ENCODE measurements at regions not wholly inside any gene's neighbourhood (a gene's known extent, or its start where the extent isn't known, plus 50 kb on each side); places are given as distances from the start of the nearest gene placed in this dataset.
"Not testable (repeated sequence)": the region's sequence is repeated elsewhere in the genome, so short reads cannot be mapped to it uniquely, and the experiment has no call there.

DNA sequence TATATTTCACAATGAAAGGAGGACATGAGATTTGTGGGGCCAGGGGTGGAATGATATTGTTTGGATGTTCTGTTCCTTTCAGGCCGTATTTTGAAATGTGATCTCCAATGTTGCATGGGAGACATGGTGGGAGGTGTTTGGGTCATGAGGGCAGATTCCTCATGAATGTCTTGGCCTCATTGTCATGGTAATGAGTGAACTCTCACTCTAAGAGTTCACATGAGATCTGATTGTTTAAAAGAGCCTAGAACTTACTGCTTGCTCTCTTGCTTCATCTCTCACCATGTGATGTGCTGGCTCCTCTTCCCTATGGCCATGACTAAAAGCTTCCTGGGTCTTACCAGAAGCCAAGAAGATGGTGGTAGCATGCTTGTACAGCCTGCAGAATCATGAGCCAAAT is 1183.0 kb downstream of the TECRL start:
- no peak for DNase-seq

DNA sequence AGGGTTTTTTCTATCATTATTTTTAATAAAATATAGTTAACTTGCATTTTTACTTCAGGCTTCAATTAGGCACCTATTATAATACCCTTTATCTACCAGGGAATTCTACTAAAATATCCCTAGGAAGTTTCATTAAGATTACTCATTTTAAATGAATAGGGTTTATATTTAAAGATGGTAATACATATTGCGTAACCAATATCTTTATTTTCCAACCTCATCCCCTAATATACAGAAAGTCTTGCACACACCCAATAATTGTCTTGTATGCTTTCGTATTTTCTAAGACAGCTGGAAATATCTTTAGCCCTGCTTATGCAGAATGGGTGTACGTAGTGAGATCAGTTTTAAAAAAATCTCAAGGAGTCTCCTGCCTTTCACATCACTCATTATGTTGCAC is 1186.8 kb downstream of the TECRL start:
- DNase-seq, result no peak

DNA sequence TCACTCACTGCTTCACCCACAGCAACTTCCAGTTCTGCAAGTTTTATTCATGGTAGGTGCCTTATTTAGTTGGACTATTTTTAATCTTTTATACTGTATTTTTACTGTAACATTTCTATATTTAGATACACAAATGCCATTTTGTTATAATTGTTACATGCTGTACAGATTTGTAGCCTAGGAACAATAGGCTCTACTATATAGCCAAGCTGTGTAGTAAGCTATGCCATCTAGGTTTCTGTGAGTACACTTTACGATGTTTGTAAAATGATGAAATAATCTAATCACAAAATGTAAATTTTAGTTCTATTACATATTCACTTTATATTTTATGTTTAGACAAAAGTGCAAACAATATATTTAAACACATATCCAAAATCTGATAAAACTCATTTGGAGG is 1187.8 kb downstream of the TECRL start:
- DNase-seq, result no peak

DNA sequence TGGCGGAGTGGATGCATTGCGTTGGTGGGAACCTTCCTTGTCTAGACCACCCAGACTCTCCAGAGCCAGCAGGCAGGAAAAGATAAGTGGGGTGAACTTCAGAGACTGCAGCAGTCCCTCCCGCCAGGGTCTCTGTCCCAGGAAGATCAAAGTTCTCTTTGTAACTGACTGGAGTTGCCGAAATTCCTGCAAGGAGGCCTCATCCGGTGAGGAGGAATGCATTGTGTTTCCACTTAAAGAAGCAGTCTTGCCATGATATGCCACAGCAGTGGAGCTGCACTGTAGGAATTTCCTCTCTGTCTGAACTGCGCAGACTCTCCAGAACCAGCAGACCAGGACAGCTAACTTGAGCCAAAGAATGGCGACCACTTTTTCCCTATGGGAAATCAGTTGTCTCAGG is 1190.4 kb downstream of the TECRL start:
- DNase-seq, result no peak

DNA sequence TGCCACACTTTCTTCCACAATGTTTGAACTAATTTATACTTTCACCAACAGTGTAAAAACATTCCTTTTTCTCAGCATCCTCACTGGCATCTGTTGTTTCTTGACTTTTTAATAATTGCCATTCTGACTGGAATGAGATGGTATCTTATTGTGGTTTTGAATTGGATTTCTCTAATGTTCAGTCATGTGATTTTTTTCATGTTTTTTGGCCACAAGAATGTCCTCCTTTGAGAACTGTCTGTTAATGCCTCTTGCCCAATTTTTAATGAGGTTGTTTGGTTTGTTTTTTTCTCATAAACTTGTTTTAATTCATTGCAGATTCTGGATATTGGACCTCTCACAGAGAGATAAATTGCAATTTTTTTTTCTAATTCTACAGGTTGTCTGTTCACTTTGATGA is 1195.2 kb downstream of the TECRL start:
- DNase-seq, result no peak

DNA sequence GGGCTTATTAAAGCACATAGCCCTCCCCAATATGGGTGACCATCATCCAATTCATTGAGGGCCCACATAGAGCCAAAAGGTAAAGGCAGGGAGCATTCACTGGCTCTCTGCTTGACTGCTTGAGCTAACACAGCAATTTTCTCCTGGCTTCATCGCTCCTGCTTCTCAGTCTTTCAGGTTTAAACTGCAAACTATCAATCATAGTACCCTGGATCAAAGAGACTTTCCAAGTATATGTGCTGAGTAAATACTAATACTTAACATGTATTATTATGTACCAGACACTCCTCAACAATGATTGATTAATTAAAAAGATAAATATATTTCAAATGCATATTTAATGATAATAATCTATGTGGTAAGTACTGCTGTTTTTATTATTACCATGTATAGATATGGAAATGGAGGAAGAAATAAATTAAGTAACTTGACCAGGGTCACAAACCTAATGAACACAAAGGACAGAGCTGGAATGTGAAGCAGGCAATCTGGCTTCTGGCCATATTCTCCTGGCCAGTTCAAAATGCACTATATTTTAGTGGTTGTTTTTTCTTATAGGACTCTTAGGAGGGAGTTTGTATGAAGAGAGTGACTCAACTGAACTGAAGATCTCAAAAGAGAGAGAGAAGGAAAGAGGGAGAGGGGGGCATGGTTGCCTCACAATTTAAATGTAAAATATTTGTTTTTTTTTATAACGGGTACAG is 1197.3 kb downstream of the TECRL start:
- DNase-seq, result no peak

DNA sequence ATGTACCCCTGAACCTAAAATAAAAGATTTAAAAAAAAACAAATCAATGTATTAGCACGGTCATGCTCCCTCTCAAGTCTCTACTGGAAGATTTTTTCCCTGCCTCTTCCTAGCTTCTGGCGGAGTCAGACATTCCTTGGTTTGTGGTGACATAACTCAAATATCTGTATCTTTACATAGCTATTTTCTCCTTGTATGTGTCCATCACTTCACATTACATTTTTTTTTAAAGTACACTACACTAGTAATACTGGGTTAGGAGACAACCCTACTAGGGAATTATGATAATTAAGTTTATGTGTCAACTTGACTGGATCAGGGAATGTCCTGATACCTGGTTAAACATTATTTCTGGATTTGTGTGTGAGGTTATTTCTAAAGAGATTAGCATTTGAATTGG is 1197.9 kb downstream of the TECRL start:
- DNase-seq, result no peak

DNA sequence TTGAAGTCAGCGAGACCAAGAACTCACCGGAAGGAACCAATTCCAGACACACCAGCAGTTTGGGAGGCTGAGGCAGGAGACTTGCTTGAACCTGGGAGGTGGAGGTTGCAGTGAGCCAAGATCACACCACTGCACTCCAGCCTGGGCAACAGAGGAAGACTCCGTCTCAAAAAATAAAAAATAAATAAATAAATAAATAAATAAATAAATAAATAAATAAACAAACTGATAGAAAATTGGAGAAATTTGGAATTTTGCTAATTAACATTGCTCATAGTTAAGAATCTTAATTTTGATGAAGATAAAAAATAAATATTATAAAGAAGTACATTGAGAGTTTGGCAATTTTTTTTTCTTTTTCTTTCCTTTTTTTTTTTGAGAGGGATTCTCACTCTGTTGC is 1216.2 kb downstream of the TECRL start:
- not testable (repeated sequence) for DNase-seq

DNA sequence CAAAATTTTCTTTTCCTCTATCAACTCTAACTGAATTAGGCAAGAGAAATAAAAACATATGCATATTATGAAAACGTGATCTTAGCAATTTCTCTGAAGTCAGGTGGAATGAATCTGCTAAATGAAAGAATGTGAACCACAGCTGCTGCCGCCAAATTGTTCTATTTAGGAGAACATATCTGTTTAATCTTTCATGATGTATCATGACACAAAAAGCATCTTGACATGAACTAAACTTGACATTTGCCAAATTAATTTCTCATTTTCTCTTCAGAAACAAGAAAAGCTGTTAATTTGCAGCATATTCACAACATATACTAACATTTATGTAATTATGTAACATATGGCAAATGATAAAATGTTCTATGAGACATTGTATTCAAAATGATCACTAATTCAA is 1237.9 kb downstream of the TECRL start:
- no peak for DNase-seq

DNA sequence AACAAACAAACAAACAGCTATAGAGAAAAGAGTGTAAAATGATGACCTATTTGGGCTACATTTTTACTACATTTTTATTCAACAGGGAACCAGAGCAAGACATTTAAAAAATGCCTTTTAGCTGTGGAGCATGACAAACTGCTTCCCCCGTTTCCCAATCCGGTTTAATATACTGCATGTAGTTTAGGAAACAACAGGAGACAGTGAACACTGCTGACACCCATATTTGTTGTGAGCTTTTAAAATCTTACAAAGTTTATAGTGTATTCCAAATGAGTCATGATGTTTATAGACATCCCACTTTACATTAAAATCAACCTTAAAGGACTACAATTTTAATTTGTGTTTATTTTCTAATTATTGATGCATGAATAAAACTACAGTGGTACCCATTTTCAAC is 1238.3 kb downstream of the TECRL start:
- DNase-seq, result no peak

DNA sequence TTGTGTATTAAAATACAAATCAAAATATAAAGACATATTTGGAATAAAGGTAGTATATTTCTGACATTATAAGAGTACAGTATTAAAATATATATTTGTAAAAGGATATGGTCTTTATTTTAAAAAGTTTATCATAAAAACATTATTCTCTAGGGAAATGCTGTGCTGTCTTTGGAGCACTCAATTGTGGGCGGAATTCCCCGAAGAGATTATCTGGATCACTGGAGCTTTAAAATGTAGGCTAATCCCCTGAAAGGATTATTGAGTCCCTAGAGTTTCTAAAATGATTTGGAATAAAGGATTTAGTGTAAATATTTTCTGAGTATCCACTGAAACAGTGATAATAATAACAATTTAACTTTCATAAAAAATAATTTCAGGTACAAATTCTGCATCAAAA is 1239.4 kb downstream of the TECRL start:
- DNase-seq, result no peak

DNA sequence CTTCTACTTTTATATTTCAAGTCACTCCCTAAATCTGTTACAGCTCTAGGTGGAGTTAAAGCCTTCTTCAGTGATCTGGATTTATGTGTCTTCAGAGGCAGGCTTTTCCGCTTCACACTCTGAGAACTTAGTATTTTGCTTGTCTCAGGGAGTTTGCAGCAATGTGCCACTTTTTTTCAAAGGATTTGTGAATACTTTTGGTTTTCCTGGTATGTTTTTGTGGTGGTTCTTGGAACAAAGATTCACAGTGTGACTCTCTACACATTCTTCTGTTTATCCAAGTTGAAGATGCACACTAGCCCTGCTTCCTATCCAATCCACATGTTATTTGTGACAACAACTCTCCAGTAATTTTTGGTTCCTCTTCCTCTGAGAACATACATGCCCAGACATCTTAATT is 1253.7 kb downstream of the TECRL start:
- no peak for DNase-seq

DNA sequence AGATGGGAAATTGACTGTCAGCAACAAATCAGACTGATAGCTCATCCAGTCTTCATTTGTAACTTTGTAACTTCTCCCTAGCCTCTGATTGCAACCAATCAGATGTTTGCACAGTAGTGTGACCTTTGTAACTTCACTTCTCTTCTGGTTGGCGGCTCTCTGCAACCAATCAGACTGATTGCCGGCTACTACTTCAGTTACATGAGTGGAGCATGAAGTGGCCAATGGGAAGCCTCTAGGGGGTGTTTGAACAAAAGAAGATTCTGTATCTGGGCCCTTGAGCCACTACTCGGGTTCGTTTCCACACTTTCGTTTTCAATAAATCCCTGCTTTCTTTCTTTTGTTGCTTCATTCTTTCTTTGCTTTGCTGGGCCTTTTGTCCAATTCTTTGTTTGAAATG is 1285.8 kb downstream of the TECRL start:
- DNase-seq, result no peak

DNA sequence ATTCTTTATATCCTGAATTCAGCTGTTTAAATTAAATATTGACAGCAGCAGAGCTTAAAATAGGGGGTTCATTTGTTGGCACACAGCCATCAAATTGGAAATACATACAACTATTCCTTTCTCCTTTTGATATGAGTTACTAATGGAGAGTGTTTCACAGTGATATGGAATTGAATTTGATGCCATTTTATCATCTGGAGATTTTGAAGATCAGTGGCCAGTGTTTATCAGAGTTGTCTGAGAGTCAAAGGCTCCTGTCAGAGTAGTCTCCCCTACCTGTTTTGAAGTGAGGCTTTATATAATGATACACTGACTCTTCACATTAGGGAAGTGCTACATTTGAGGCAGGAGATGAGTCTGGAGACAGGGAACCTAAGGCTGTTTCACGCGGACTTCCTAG is 1286.3 kb downstream of the TECRL start:
- no peak for DNase-seq

DNA sequence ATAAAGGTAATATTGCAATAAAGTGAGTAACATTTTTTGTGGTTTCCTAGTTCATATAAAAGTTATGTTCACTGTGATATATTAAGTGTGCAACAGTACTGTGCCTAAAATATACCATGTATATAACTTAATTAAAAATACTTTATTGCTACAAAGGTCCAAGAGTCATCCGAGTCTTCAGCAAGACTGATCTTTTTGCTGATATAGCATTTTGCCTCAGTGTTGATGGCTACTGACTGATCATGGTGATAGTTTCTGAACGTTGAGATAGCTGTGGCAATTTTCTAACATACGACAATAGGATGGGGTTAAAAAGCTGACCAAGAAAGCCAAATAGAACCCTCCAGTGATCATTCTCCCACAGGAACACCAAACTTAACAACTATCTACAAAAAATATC is 1302.7 kb downstream of the TECRL start:
- DNase-seq, result no peak

DNA sequence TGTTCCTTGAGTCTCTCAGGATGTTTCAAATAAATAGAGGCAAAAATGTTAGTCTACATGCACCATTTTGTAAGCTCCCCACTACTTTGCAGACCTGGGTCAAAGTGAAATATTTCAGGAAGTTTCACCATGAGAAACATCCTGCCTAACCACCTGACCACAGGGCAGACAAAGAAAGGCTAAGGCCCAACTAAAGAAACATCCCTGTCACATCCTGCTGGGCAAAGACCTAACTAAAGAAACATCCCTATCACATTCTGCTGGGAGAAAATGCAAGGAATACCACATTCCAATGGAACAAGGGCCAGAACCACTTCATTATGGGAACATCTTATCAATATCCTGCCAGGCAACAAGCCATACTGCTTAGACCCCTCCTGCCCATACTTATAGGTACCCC is 1303.4 kb downstream of the TECRL start:
- no peak for DNase-seq

DNA sequence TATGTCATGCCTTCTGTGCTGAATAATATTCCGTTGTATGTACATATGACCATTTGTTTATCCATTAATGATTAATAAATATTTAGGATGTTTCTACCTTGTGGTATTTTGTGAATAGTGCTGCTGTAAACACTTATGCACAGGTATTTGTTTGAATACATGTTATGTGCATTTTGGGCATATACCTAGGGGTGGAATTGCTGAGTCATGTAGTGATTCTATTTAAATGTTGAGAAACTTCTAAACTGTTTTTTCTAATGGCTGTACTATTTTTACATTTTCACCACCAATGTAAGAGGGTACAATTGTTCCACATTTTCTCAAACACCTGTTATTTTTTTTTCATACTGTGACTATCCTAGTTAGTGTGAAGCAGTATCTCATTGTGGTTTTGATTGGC is 1318.6 kb downstream of the TECRL start:
- DNase-seq, result no peak

DNA sequence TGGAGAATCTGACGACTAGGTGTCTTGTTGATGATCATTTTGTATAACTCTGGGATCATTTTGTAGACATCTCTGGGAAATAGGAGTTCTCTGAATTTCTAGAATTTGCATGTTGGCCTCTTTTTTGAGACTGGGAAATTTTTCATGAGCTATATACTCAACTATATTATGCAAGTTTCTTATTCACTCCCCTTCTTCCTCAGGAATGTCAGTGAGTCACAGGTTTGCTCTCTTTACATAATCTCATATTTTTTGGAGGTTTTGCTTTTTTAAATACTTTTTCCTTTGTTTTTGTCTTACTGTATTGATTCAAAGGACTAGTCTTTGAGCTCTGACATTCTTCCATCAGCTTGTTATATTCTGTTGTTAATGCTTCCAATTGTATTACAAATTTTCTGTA is 1324.2 kb downstream of the TECRL start:
- no peak for DNase-seq

DNA sequence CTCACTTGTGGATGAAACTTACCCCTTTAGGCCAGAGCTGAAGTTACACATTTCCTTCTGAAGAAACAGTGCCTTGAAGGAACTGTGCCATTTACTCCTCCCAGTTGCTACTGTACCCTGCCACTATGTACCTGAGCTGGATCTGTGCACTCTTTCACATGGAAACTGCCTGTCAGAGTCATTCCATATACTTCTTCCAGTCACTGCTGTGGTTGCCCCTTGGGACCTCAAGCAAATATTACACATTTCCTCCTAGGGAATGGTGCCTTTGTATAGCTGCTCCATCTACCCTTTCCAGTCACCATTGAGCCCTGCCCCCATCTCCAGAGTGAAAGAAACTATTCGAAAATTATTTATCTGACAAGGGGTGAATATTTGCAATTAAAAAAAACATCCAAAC is 1328.3 kb downstream of the TECRL start:
- no peak for DNase-seq

DNA sequence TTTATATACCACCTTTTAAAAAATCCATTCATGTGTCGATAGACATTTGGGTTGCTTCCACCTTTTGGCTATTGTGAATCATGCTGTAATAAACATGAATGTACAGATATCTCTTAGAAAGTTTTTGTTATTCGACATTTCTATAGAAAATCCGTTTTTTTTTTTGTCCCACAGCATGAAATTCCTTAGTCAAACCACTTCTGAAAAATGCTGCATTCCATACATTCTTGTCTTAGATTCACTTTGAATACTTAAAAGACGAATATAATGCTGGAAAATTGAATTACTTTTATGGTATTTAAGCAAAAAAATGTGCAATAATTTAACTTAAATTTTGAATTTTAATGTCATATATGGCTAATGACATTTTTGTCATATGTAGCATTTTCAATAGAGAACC is 1345.5 kb downstream of the TECRL start:
- DNase-seq, result no peak

DNA sequence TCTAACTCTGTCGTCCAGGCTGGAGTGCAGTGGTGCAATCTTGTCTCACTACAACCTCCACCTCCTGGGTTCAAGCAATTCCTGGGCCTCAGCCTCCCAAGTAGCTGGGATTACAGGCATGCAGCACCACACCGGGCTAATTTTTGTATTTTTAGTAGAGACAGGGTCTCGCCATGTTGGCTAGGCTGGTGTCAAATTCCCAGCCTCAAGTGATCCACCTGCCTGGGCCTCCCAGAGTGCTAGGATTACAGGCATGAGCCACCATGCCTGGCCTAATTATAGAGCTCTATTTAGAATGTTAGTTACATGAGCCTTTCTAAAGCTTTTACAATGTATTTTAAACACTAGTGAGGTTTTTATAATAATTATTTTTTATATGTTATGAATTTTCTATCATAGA is 1346.4 kb downstream of the TECRL start:
- not testable (repeated sequence) for DNase-seq

DNA sequence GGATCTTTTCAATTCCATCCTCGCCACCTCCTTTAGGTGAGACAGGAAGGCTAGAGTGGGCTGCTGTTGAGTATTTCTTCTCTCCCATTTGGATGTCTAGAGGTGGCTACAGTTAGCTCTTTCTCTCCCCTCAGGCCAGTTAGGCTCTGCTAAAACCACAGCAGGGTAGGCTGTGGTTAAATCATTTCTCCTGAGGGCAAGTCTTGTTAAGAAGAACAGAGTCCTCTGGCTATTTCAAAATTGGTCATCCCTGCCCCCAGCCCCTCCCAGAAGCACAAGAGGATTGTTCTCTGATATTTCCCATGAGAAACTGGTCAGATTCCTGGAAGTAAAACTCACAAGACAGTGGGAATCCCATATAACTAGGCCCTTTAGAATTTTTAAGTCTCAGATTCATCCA is 1359.5 kb downstream of the TECRL start:
- DNase-seq, result no peak

DNA sequence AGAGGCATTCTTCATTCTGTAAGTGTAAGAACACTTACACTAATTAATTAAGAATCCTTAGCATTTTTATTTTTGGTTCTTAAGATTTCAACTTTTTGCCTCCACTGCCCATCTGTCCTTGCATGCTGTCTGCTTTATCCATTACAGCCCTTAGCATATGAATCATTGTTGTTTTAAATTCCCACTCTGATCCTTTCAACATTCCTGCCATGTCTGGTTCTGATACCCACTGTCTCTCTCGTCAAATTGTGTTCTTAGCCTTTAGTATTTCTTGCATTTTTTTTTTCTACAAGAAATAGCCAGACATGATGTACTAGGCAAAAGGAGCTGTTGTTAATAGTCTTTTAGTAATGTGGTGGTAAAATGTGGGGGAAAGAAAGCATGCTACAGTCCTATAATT is 1360.0 kb downstream of the TECRL start:
- DNase-seq, result no peak

DNA sequence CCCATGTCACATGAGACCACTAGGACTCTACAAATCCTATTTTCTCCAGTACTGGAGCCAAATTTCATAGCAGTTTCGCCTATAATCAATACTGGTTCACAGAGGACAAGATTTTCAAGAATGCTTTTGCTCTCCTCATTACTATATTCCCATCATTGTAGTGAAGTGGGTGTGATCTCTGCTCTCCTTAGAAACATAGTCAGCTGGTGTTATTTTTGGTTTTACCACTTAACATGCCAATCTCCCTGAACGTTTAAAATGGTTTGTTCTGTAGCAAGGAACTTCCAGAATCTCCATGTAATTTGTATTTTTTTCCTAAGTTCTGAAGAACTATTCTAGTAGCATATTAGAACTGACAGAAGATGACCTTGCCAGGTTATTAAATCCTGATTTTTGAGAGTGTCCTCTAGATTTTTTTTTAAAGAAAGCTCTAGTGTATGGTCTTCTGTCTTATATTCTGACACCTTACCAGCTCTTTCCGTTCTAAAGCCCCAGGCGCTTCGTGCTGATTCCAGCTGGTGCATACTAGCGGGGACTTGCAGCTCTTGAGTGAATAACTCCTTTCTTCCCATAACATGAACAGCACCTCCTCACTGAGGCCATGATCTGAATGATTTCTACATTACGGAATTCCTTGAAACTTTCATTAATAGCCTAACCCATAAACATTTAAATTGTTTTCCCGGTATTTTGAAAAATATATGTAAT is 1372.9 kb downstream of the TECRL start:
- no peak for DNase-seq

DNA sequence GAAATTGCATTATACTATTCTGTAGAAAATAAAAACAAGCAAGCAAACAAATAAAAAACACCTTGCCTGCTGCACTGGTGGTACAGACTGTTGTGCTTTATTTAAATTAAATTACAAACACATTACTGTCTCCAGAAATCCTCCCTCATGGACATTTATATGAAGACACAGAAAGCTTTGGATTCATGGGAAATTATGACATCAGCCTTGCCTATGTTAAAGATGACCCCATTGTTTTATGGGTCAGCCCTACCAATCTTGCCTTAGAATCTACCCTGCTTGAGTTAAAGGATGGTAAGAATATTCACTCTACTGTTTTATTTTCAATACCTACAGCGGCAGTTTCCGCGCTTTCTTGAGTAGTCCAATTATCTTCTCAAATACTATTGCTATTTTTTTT is 1379.9 kb downstream of the TECRL start:
- no peak for DNase-seq
